K562 (cell line): ENCODE measurements at regions not wholly inside any gene's neighbourhood (a gene's known extent, or its start where the extent isn't known, plus 50 kb on each side); places are given as distances from the start of the nearest gene placed in this dataset.

Experiments used
- ATAC-seq: fragments of 200-7000 bp; cut with Tn5 transposase; 3 replicates; pipeline ENCODE4 v1.9.1; 2020; ENCODE audit warnings: moderate library complexity
- BruUV-seq: library from RNA; stranded (reverse); fragments of 400-500 nt; replicated peaks from 2 replicates; lab custom pipeline; 2021; lab: Mats Ljungman, UMichigan
- CTCF ChIA-PET: fragments of 300-600 bp; formaldehyde crosslinking; extraction: SDS; loops from one replicate; lab custom pipeline; 2021; ENCODE audit warnings: low intra/inter-chr PET ratio; lab: Yijun Ruan, JAX
- POLR2A ChIA-PET: fragments of 300-600, 350-650 bp; sonication (Branson Sonifier 250); formaldehyde crosslinking; extraction: SDS; loops from one replicate; lab custom pipeline; 2021; ENCODE audit warnings: antibody characterized with exemption, inconsistent platforms; lab: Yijun Ruan, JAX
- DNase-seq, 4 experiments: peaks; one replicate each; pipeline versions ENCODE4 v3.0.0 to v3.0.0-alpha.2; 2011 to 2018; ENCODE audit warnings: low spot score in 3 of 4, mixed read lengths in 3 of 4; ENCODE audit errors: extremely low read depth in 1 of 4
- FAIRE-seq: peaks from 2 replicates; lab custom pipeline; 2011; peaks lifted over from hg19 to GRCh38; lab: Jason Lieb, UNC
- H2AFZ ChIP-seq: 2 replicates; pipeline ENCODE4 v1.6.0; 2011; ENCODE audit warnings: low read depth, low read length, control low read depth, inconsistent platforms
- H3K27ac ChIP-seq: fragments of 200-600 bp; 3 replicates; pipeline ENCODE4 v1.8.0; 2011; ENCODE audit warnings: low read depth, mild to moderate bottlenecking, control low read depth, inconsistent platforms, low read length, moderate library complexity, mixed read lengths; ENCODE audit errors: extremely low read depth
- H3K27me3 ChIP-seq, 2 experiments: fragments of 300-600 bp in 1 of 2; 2 replicates in 1 of 2; 3 replicates in 1 of 2; pipeline versions ENCODE4 v1.6.0 to v1.8.0; 2011; ENCODE audit warnings: inconsistent platforms in 2 of 2, low read length in 2 of 2, mild to moderate bottlenecking in 1 of 2, mixed read lengths in 1 of 2, moderate library complexity in 1 of 2; ENCODE audit not compliant: control insufficient read depth in 2 of 2, insufficient read depth in 2 of 2
- H3K36me3 ChIP-seq: fragments of 300-600 bp; 3 replicates; pipeline ENCODE4 v1.8.0; 2011; ENCODE audit warnings: mild to moderate bottlenecking, low read length, inconsistent platforms; ENCODE audit not compliant: control insufficient read depth, insufficient read depth
- H3K4me1 ChIP-seq, 2 experiments: fragments of 200-600 bp in 1 of 2; replicated peaks in 1 of 2; 2 replicates in 1 of 2; 3 replicates in 1 of 2; pipeline versions ENCODE4 v1.5.1 to v1.8.0; 2011; ENCODE audit warnings: inconsistent platforms in 2 of 2, low read length in 2 of 2, mild to moderate bottlenecking in 1 of 2, mixed read lengths in 1 of 2, moderate library complexity in 1 of 2; ENCODE audit not compliant: control insufficient read depth in 2 of 2, insufficient read depth in 2 of 2
- H3K4me2 ChIP-seq: 2 replicates; pipeline ENCODE4 v1.6.1; 2011; ENCODE audit warnings: low read length, control low read depth, inconsistent platforms, mixed read lengths; ENCODE audit not compliant: insufficient read depth
- H3K4me3 ChIP-seq: fragments of 200-600 bp; sonication (generic), shearing (Covaris generic); 2 replicates; pipeline ENCODE4 v1.5.1; 2016; ENCODE audit warnings: control low read depth, inconsistent platforms
- H3K79me2 ChIP-seq: fragments of 200-600 bp; 3 replicates; pipeline ENCODE4 v1.8.0; 2011; ENCODE audit warnings: low read length, inconsistent platforms; ENCODE audit not compliant: control insufficient read depth, insufficient read depth
- H3K9ac ChIP-seq, 2 experiments: 2 replicates each; pipeline versions ENCODE4 v1.6.0 to v1.6.1; 2011; ENCODE audit warnings: low read depth in 2 of 2, low read length in 2 of 2, control low read depth in 1 of 2, inconsistent platforms in 1 of 2, mild to moderate bottlenecking in 1 of 2, mixed read lengths in 1 of 2; ENCODE audit not compliant: insufficient read depth in 1 of 2
- H3K9me1 ChIP-seq: one replicate; pipeline ENCODE4 v1.6.0; 2011; ENCODE audit warnings: inconsistent platforms, mild to moderate bottlenecking, low read length, moderate library complexity; ENCODE audit not compliant: control insufficient read depth, insufficient read depth
- H3K9me3 ChIP-seq: replicated peaks from 2 replicates; pipeline ENCODE4 v1.5.1; 2011; ENCODE audit warnings: low read depth, low read length, inconsistent platforms; ENCODE audit not compliant: control insufficient read depth, insufficient read depth
- H4K20me1 ChIP-seq: replicated peaks from 2 replicates; pipeline ENCODE4 v1.6.1; 2011; ENCODE audit warnings: low read length, inconsistent platforms, mixed read lengths; ENCODE audit not compliant: control insufficient read depth, insufficient read depth
- BDP1 ChIP-seq: IDR thresholded peaks from 3 replicates; pipeline ENCODE4 v1.6.1; 2011; ENCODE audit not compliant: insufficient read length, insufficient read depth
- DPF2 ChIP-seq: fragments of 450-650 bp; IDR thresholded peaks from 2 replicates; pipeline ENCODE4 v1.6.1; 2016
- ERF ChIP-seq: fragments of 450-650 bp; formaldehyde crosslinking; IDR thresholded peaks from 2 replicates; pipeline ENCODE4 v1.4.0; 2020; ENCODE audit warnings: mild to moderate bottlenecking, mixed read lengths
- HMG20B ChIP-seq: fragments of 250-450 bp; sonication (Bioruptor Pico); IDR thresholded peaks from 2 replicates; pipeline ENCODE4 v1.5.0; 2021; ENCODE audit warnings: mild to moderate bottlenecking
- MCM3 ChIP-seq: fragments of 450-650 bp; IDR thresholded peaks from 2 replicates; pipeline ENCODE4 v1.6.1; 2016
- NCOA1 ChIP-seq: fragments of 450-650 bp; IDR thresholded peaks from 2 replicates; pipeline ENCODE4 v1.6.1; 2016; ENCODE audit warnings: low read depth
- PHB ChIP-seq: fragments of 250-450 bp; sonication (Bioruptor Pico); IDR thresholded peaks from 2 replicates; pipeline ENCODE4 v1.5.0; 2021
- RAD21 ChIP-seq, 2 experiments: fragments of 250-450 bp in 1 of 2; fragments of 450-650 bp in 1 of 2; sonication (Bioruptor Pico) in 1 of 2; formaldehyde crosslinking in 1 of 2; IDR thresholded peaks in 1 of 2; conservative IDR thresholded peaks in 1 of 2; 2 replicates each; pipeline versions ENCODE4 v1.4.0 to v1.8.0; 2020 to 2022; ENCODE audit warnings: mild to moderate bottlenecking in 2 of 2, moderate library complexity in 1 of 2
- RAD51 ChIP-seq: fragments of 450-650 bp; IDR thresholded peaks from 2 replicates; pipeline ENCODE4 v1.7.1; 2016; ENCODE audit warnings: low read depth, mild to moderate bottlenecking, borderline replicate concordance
- RBM34 ChIP-seq: fragments of 200-400 bp; formaldehyde crosslinking; IDR thresholded peaks from 2 replicates; pipeline ENCODE4 v1.6.1; 2018; ENCODE audit warnings: low read length, borderline replicate concordance; ENCODE audit not compliant: insufficient read depth
- SMC3 ChIP-seq: conservative IDR thresholded peaks from 2 replicates; pipeline ENCODE4 v1.6.1; 2011; ENCODE audit warnings: low read depth, low read length, improper control_type of control experiment; ENCODE audit not compliant: insufficient read depth
- SRSF7 ChIP-seq: fragments of 200-400 bp; formaldehyde crosslinking; optimal IDR thresholded peaks from 2 replicates; pipeline ENCODE3; 2017; ENCODE audit warnings: mild to moderate bottlenecking, low read depth, low read length
- TCFL5 ChIP-seq: fragments of 250-450 bp; sonication (Bioruptor Pico); conservative IDR thresholded peaks from 2 replicates; pipeline ENCODE4 v1.6.1; 2021; ENCODE audit warnings: mild to moderate bottlenecking, moderate library complexity, matching md5 sums
- ZBED1 ChIP-seq: IDR thresholded peaks from 2 replicates; pipeline ENCODE4 v1.6.1; 2014
- ZNF77 ChIP-seq: fragments of 250-450 bp; sonication (Bioruptor Pico); IDR thresholded peaks from 2 replicates; pipeline ENCODE4 v1.5.0; 2020
- WGBS: fragments of 100-300 bp; shearing (Covaris generic); methylation state at CpG from one replicate; pipeline ENCODE4 v1.1.6; 2016; ENCODE audit warnings: low coverage, mixed read lengths; ENCODE audit not compliant: insufficient coverage; ENCODE audit errors: missing lambda C conversion rate; 5-methylcytosine and 5-hydroxymethylcytosine counted together
- in situ Hi-C: fragments of 300-500 bp; cut with MboI; formaldehyde crosslinking; loops from 4 replicates; pipeline ENCODE4 v1.15.0; 2018; ENCODE audit warnings: inconsistent platforms, mixed read lengths
- intact Hi-C: fragments of 100-400 bp; cut with micrococcal nuclease; formaldehyde crosslinking; loops from 2 replicates; pipeline ENCODE4 v1.14.2; 2022
- TF ChIP-seq, protein P1 (sequence below), 2 experiments: fragments of 450-650 bp; IDR thresholded peaks; 2 replicates each; pipeline ENCODE4 v1.6.1; 2016; ENCODE audit warnings: mild to moderate bottlenecking in 2 of 2, borderline replicate concordance in 1 of 2, low read depth in 1 of 2, moderate library complexity in 1 of 2

DNA sequence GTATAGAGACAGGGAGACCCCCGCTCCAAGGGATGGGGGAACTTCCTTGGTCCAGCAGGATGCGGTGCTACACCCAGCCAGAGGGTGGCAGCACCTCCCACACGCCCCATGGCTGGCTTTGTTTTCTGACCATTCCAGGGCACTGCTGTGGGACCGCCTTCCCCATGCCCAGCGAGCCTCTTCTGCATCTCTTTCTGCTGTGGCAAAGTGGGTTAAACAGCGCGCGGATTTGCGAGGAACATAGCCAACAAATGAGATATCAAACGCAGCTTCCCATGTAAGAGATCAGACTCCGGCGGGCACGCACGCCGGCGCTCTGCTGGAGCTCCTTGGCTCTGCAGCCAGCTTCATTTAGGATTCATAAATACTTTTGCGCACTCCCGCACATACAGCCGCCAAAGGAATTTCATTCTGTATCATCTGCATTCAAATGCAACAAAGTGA, 485.8 kb upstream of the CADM1 start:
- Histone ChIP-seq H3K9me3 (no peaks in the 10 kb centered on the region), H2AFZ (peak overlapping the region; percentile 83), H3K4me2 (peak overlapping the region; percentile 64), H3K36me3 (no peaks in the 10 kb centered on the region), H3K4me1 (no peaks in the 10 kb centered on the region; a peak in 1 of 5 replicates), H3K9ac (peak overlapping the region in 1 of 2 experiments; percentile 19; a peak in 1 of 4 replicates), H3K27me3 (no peaks in the 10 kb centered on the region; a peak in 1 of 5 replicates), H3K79me2 (no peaks in the 10 kb centered on the region), H3K4me3 (peak overlapping the region; percentile 20; the same call in 1 of the 2 replicates), H3K27ac (no peak overlapping the region), H3K9me1 (no peaks in the 10 kb centered on the region), H4K20me1 (peaks cover 3% of the 10 kb centered on the region; the same call in 1 of the 2 replicates)
- BruUV-seq = no TSS peak
- CTCF ChIA-PET = interaction anchor here (0.7 to 1.4 kb wide), 3 partner anchors 29 to 702 kb away, joined by 3 to 6 read pairs (median 6); no protein-coding TSS in a partner anchor
- 1% methylated on average over 19 of the region's 19 CpGs for WGBS
- POLR2A ChIA-PET = interaction anchor here (0.7 kb wide), 1 partner anchor 24 kb away, joined by 3 read pairs; no protein-coding TSS in a partner anchor
- peak; percentile 98 for ATAC-seq
- intact Hi-C loops = loop anchor here (10.0 kb wide), 1 partner anchor 425 kb away; no protein-coding TSS in a partner anchor
- in situ Hi-C loops = loop anchor here (10.0 kb wide), 1 partner anchor 695 kb away; no protein-coding TSS in a partner anchor
- DNase-seq = peak; percentile 30 to 66 (median 64)
- FAIRE-seq = peak; percentile 66
- no peak for TF ChIP-seq TCFL5
- TF ChIP-seq, protein P1, sequence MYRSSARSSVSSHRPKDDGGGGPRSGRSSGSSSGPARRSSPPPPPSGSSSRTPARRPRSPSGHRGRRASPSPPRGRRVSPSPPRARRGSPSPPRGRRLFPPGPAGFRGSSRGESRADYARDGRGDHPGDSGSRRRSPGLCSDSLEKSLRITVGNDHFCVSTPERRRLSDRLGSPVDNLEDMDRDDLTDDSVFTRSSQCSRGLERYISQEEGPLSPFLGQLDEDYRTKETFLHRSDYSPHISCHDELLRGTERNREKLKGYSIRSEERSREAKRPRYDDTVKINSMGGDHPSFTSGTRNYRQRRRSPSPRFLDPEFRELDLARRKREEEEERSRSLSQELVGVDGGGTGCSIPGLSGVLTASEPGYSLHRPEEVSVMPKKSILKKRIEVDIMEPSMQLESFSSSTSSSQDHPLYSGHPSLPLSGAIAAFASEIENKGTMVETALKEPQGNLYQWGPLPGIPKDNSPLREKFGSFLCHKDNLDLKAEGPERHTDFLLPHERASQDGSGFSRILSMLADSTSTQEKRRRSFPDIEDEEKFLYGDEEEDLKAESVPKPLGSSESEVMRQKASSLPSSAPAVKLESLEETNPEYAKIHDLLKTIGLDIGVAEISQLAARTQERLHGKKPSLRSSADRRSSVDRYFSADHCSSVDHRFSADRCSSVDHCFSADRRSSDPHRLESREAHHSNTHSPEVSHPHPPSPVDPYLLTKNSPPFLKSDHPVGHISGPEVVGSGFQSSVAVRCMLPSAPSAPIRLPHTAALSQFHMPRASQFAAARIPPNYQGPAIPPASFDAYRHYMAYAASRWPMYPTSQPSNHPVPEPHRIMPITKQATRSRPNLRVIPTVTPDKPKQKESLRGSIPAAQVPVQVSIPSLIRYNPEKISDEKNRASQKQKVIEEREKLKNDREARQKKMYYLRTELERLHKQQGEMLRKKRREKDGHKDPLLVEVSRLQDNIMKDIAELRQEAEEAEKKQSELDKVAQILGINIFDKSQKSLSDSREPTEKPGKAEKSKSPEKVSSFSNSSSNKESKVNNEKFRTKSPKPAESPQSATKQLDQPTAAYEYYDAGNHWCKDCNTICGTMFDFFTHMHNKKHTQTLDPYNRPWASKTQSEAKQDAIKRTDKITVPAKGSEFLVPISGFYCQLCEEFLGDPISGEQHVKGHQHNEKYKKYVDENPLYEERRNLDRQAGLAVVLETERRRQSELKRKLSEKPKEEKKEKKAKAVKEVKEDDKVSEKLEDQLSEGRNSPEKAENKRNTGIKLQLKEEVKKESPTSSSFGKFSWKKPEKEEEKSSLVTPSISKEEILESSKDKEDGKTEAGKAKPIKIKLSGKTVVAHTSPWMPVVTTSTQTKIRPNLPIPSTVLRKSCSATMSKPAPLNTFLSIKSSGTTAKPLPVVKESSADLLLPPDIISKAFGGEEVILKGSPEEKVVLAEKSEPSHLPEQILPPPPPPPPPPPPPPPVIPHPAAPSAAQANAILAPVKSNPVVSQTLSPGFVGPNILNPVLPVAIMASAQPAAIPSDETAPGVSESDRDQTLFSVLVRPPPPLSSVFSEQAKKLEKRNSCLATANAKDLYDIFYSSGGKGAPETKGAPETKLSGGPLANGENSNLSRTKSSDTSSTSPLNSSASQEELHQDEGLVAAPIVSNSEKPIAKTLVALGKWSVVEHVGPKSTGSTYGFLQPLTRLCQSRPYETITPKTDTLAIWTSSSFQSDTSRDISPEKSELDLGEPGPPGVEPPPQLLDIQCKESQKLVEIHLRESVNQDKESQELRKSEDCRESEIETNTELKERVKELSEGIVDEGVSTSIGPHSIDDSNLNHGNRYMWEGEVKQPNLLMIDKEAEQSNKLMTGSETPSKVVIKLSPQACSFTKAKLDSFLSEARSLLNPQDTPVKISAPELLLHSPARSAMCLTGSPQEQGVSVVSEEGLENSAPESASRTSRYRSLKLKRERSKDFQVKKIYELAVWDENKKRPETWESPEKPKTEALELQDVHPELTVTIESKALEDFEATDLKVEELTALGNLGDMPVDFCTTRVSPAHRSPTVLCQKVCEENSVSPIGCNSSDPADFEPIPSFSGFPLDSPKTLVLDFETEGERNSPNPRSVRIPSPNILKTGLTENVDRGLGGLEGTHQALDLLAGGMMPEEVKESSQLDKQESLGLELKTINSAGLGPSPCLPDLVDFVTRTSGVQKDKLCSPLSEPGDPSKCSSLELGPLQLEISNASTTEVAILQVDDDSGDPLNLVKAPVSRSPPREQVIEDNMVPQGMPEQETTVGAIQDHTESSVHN (IDR thresholded peaks at IDR 0.05; ENCODE audit: borderline replicate concordance in 1 of 2, low read depth in 1 of 2) = no peak
- no peak for TF ChIP-seq BDP1
- peak; percentile 33; the same call in 1 of the 2 replicates for TF ChIP-seq SMC3
- no peak for TF ChIP-seq NCOA1
- no peak for TF ChIP-seq RBM34
- TF ChIP-seq DPF2 = no peak
- no peak for TF ChIP-seq RAD51
- TF ChIP-seq ZNF77 (CRISPR knock-in tag) = no peak
- no peak for TF ChIP-seq MCM3
- TF ChIP-seq HMG20B (CRISPR knock-in tag) = no peak
- TF ChIP-seq SRSF7 = no peak
- no peak for TF ChIP-seq ERF
- peak; percentile 32 to 52; a peak in 3 of 4 replicates for TF ChIP-seq RAD21 (CRISPR knock-in tag; conservative IDR thresholded peaks at IDR 0.05 in 1 of 2, IDR thresholded peaks at IDR 0.05 in 1 of 2)
- TF ChIP-seq PHB (CRISPR knock-in tag) = no peak
- no peak for TF ChIP-seq ZBED1
